Transverse colon (tissue), 4 donors: ENCODE measurements at regions not wholly inside any gene's neighbourhood (a gene's known extent, or its start where the extent isn't known, plus 50 kb on each side); places are given as distances from the start of the nearest gene placed in this dataset.

Experiments
- DNase-seq: peaks from one replicate; pipeline ENCODE4 v3.0.0-alpha.2; 2019
- H3K27ac ChIP-seq, 4 donors: fragments of 200-600 bp; sonication (generic); 2 replicates each; pipeline ENCODE4 v1.5.1; 2016 to 2018; ENCODE audit warnings: inconsistent platforms in 4 of 4
- H3K27me3 ChIP-seq: fragments of 200-600 bp; sonication (generic); 2 replicates; pipeline ENCODE4 v1.5.1; 2017; ENCODE audit warnings: inconsistent platforms
- H3K36me3 ChIP-seq, 4 donors: fragments of 200-600 bp; sonication (generic); 2 replicates each; pipeline ENCODE4 v1.5.1; 2017 to 2019; ENCODE audit warnings: inconsistent platforms in 4 of 4
- H3K4me1 ChIP-seq, 4 donors: fragments of 200-600 bp; sonication (generic); 2 replicates each; pipeline ENCODE4 v1.5.1; 2017 to 2020; ENCODE audit warnings: inconsistent platforms in 4 of 4
- H3K4me3 ChIP-seq, 4 donors: fragments of 200-600 bp; sonication (generic); 1 replicate in 1 of 4; 2 replicates in 3 of 4; pipeline versions ENCODE4 v1.5.1 to v1.6.1; 2017 to 2019; ENCODE audit warnings: inconsistent platforms in 4 of 4
- H3K9me3 ChIP-seq, 2 donors: fragments of 200-600 bp; sonication (generic); 2 replicates each; pipeline ENCODE4 v1.5.1; 2017 to 2019; ENCODE audit warnings: inconsistent platforms in 2 of 2
- EP300 ChIP-seq: sonication (generic); formaldehyde crosslinking; IDR thresholded peaks from one replicate; pipeline ENCODE4 v1.6.1; 2017; ENCODE audit warnings: antibody characterized with exemption, low read depth
- POLR2A ChIP-seq: fragments of 450-650 bp; IDR thresholded peaks from one replicate; pipeline ENCODE4 v1.6.1; 2016; ENCODE audit warnings: antibody characterized with exemption, mild to moderate bottlenecking, moderate library complexity
- POLR2AphosphoS5 ChIP-seq, 3 donors: sonication (generic); formaldehyde crosslinking; IDR thresholded peaks; one replicate each; pipeline ENCODE4 v1.6.1; 2016; ENCODE audit warnings: antibody characterized with exemption in 3 of 3
- WGBS, 2 donors: methylation state at CpG; one replicate each; pipeline ENCODE4 v1.1.5; 2018; ENCODE audit warnings: low coverage in 1 of 2; 5-methylcytosine and 5-hydroxymethylcytosine counted together
- in situ Hi-C, 4 donors: fragments of 200-750 bp; cut with MboI; loops; one replicate each; pipeline versions ENCODE4 v1.15.0 to v1.15.1; 2017; ENCODE audit warnings: low sequenced_read_pairs in 3 of 4, low pct_ligation_motif_present in 1 of 4, low pct_unique_long_range_greater_than_20kb in 1 of 4
- intact Hi-C: fragments of 100-400 bp; cut with DNase I; formaldehyde crosslinking; loops from one replicate; pipeline ENCODE4 v1.15.1; 2023; ENCODE audit warnings: low total_unique reads
- TF ChIP-seq, protein P1 (sequence below), 5 experiments: fragments of 200-600 bp in 3 of 5; fragments of 450-650 bp in 2 of 5; sonication (generic) in 3 of 5; IDR thresholded peaks; 1 replicate in 2 of 5; 2 replicates in 3 of 5; pipeline ENCODE4 v1.5.1; 2016 to 2017; ENCODE audit warnings: antibody characterized with exemption in 5 of 5, inconsistent platforms in 3 of 5, mild to moderate bottlenecking in 2 of 5, moderate library complexity in 1 of 5

- in situ Hi-C loops: no loop called here
- intact Hi-C loops: no loop called here
These were observed 106.6 kb upstream of the IGSF10 start for GRCh38 chr3:151567477-151567876.

GRCh38 chr3:151564261-151564660 lies 103.4 kb upstream of the IGSF10 start:
- Histone ChIP-seq H3K4me1 (no peaks in the 10 kb centered on the region), H3K27ac (no peak overlapping the region), H3K9me3 (no peaks in the 10 kb centered on the region), H3K4me3 (no peak overlapping the region), H3K27me3 (no peaks in the 10 kb centered on the region), H3K36me3 (no peaks in the 10 kb centered on the region)
- in situ Hi-C loops (no loop called here), intact Hi-C loops (no loop called here)
- TF ChIP-seq, protein P1, sequence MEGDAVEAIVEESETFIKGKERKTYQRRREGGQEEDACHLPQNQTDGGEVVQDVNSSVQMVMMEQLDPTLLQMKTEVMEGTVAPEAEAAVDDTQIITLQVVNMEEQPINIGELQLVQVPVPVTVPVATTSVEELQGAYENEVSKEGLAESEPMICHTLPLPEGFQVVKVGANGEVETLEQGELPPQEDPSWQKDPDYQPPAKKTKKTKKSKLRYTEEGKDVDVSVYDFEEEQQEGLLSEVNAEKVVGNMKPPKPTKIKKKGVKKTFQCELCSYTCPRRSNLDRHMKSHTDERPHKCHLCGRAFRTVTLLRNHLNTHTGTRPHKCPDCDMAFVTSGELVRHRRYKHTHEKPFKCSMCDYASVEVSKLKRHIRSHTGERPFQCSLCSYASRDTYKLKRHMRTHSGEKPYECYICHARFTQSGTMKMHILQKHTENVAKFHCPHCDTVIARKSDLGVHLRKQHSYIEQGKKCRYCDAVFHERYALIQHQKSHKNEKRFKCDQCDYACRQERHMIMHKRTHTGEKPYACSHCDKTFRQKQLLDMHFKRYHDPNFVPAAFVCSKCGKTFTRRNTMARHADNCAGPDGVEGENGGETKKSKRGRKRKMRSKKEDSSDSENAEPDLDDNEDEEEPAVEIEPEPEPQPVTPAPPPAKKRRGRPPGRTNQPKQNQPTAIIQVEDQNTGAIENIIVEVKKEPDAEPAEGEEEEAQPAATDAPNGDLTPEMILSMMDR (IDR thresholded peaks at IDR 0.05): no peak
- TF ChIP-seq EP300: no peak
- TF ChIP-seq POLR2AphosphoS5 (IDR thresholded peaks at IDR 0.05): no peak
- TF ChIP-seq POLR2A: no peak
- WGBS, 2 donors: 62 to 70% methylated on average over 2 of the region's 2 CpGs
- DNase-seq: no peak

More at GRCh38 chr3:151567477-151567876, 106.6 kb upstream of the IGSF10 start:
- TF ChIP-seq, protein P1 (IDR thresholded peaks at IDR 0.05): no peak
- TF ChIP-seq EP300: no peak
- TF ChIP-seq POLR2A: no peak
- TF ChIP-seq POLR2AphosphoS5 (IDR thresholded peaks at IDR 0.05): no peak
- Histone ChIP-seq H3K27me3 (no peaks in the 10 kb centered on the region), H3K9me3 (no peaks in the 10 kb centered on the region), H3K4me1 (no peaks in the 10 kb centered on the region), H3K27ac (no peak overlapping the region), H3K4me3 (no peak overlapping the region), H3K36me3 (no peaks in the 10 kb centered on the region)
- DNase-seq: no peak
- 72 to 83% methylated on average over 2 of the region's 2 CpGs for WGBS, 2 donors

GRCh38 chr3:151563305-151563704 lies 102.4 kb upstream of the IGSF10 start:
- in situ Hi-C loops (no loop called here), intact Hi-C loops (no loop called here)
- Histone ChIP-seq H3K4me3 (no peak overlapping the region), H3K36me3 (no peaks in the 10 kb centered on the region), H3K27ac (no peak overlapping the region), H3K27me3 (no peaks in the 10 kb centered on the region), H3K4me1 (no peaks in the 10 kb centered on the region), H3K9me3 (no peaks in the 10 kb centered on the region)
- no peak for DNase-seq
- WGBS, 2 donors: 30 to 35% methylated on average over 2 of the region's 2 CpGs
- TF ChIP-seq POLR2AphosphoS5 (IDR thresholded peaks at IDR 0.05) (no peak), EP300 (no peak), POLR2A (no peak)
- TF ChIP-seq, protein P1 (IDR thresholded peaks at IDR 0.05): no peak

- no peaks in the 10 kb centered on the region for H3K27me3 ChIP-seq
- H3K9me3 ChIP-seq: no peaks in the 10 kb centered on the region
- H3K4me3 ChIP-seq: no peak overlapping the region
- H3K4me1 ChIP-seq: no peaks in the 10 kb centered on the region
- no peaks in the 10 kb centered on the region for H3K36me3 ChIP-seq
- H3K27ac ChIP-seq: no peak overlapping the region
- DNase-seq: no peak
- WGBS, 2 donors: 92 to 93% methylated on average over 4 to 5 of the region's 5 CpGs
- intact Hi-C loops: no loop called here
- in situ Hi-C loops: no loop called here
- TF ChIP-seq EP300: no peak
- TF ChIP-seq POLR2A: no peak
- TF ChIP-seq, protein P1 (IDR thresholded peaks at IDR 0.05): no peak
- TF ChIP-seq POLR2AphosphoS5 (IDR thresholded peaks at IDR 0.05): no peak
These were observed 102.0 kb upstream of the IGSF10 start for GRCh38 chr3:151562891-151563290.
